Psoas muscle (tissue), 7 donors: ENCODE measurements at regions not wholly inside any gene's neighbourhood (a gene's known extent, or its start where the extent isn't known, plus 50 kb on each side); places are given as distances from the start of the nearest gene placed in this dataset.

Experiments used
- ATAC-seq, 4 donors: fragments of 200-7000 bp; cut with Tn5 transposase; one replicate each; pipeline ENCODE4 v1.9.1; 2020; ENCODE audit warnings: moderate library complexity in 3 of 4, mild to moderate bottlenecking in 2 of 4
- DNase-seq, 2 donors: peaks; one replicate each; pipeline ENCODE4 v3.0.0-alpha.2; 2020
- H3K27ac ChIP-seq: fragments of 200-600 bp; one replicate; pipeline ENCODE4 v1.8.0; 2022
- H3K27me3 ChIP-seq, 3 donors: fragments of 200-600 bp in 1 of 3; one replicate each; pipeline versions ENCODE4 v1.6.1 to v1.8.0; 2013 to 2022; ENCODE audit warnings: low read length in 2 of 3, mild to moderate bottlenecking in 2 of 3, moderate library complexity in 1 of 3; ENCODE audit not compliant: insufficient read depth in 3 of 3
- H3K36me3 ChIP-seq, 2 donors: fragments of 200-600 bp in 1 of 2; one replicate each; pipeline versions ENCODE4 v1.6.1 to v1.8.0; 2013 to 2022; ENCODE audit warnings: low read depth in 1 of 2, mild to moderate bottlenecking in 1 of 2, moderate library complexity in 1 of 2; ENCODE audit not compliant: insufficient read depth in 1 of 2
- H3K4me1 ChIP-seq: fragments of 200-600 bp; one replicate; pipeline ENCODE4 v1.8.0; 2022
- H3K4me3 ChIP-seq: fragments of 200-600 bp; one replicate; pipeline ENCODE4 v1.8.0; 2022; ENCODE audit warnings: mild to moderate bottlenecking
- H3K9me3 ChIP-seq: fragments of 200-600 bp; one replicate; pipeline ENCODE4 v1.8.0; 2022
- WGBS, 3 donors: extraction: QIAGEN DNeasy Blood & Tissue Kit; methylation state at CpG; one replicate each; pipeline versions ENCODE4 v1.1.6 to v1.1.7; 2013; 5-methylcytosine and 5-hydroxymethylcytosine counted together
- intact Hi-C, 2 donors: fragments of 100-400 bp; cut with DNase I; formaldehyde crosslinking; loops; one replicate each; pipeline versions ENCODE4 v1.11.0 to v1.14.2; 2022
- TF ChIP-seq, protein P1 (sequence below): fragments of 200-600 bp; IDR thresholded peaks from one replicate; pipeline ENCODE4 v1.8.0; 2022; ENCODE audit warnings: antibody characterized with exemption
- donor health status: healthy with polysubstance abuse.
- donor health status: DM: no; HTN: no; CAD: no; lungs with moderate emphysema.
- donor health status: Bipolar disorder and iron deficiency.
- donor health status: healthy.
- donor health status: DM: yes; HTN: yes; CAD: no.
- donor health status: DM: no; HTN: no; CAD: no.
- donor health status: DM: yes; HTN: yes; CAD: no.

DNA sequence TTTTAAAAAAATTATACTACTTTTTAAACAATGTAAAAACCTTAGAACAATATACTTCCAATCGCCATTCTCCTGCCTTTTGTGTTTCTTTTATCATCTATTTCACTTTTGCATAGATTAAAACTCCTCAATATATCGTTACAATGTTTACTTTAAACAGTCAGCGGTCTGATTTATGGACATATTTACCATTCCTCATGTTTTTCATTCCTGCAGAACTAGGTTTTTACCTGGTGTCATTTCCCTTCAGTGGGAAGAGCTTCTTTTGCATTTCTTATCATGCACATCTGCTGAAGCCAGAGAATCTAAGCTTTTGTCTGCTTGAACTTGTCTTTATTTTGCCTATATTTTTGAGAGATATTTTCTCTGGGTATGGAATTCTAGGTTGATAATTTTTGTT, 277.4 kb upstream of the PLXNA2 start:
- Histone ChIP-seq H3K27ac (no peak overlapping the region), H3K27me3 (no peaks in the 10 kb centered on the region), H3K36me3 (no peaks in the 10 kb centered on the region), H3K4me3 (no peak overlapping the region), H3K9me3 (no peaks in the 10 kb centered on the region), H3K4me1 (no peaks in the 10 kb centered on the region)
- no peak for ATAC-seq
- TF ChIP-seq, protein P1, sequence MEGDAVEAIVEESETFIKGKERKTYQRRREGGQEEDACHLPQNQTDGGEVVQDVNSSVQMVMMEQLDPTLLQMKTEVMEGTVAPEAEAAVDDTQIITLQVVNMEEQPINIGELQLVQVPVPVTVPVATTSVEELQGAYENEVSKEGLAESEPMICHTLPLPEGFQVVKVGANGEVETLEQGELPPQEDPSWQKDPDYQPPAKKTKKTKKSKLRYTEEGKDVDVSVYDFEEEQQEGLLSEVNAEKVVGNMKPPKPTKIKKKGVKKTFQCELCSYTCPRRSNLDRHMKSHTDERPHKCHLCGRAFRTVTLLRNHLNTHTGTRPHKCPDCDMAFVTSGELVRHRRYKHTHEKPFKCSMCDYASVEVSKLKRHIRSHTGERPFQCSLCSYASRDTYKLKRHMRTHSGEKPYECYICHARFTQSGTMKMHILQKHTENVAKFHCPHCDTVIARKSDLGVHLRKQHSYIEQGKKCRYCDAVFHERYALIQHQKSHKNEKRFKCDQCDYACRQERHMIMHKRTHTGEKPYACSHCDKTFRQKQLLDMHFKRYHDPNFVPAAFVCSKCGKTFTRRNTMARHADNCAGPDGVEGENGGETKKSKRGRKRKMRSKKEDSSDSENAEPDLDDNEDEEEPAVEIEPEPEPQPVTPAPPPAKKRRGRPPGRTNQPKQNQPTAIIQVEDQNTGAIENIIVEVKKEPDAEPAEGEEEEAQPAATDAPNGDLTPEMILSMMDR = no peak
- intact Hi-C loops = no loop called here
- WGBS, 3 donors = 83 to 89% (median 84%) methylated on average over 3 of the region's 3 CpGs
- no peak for DNase-seq

DNA sequence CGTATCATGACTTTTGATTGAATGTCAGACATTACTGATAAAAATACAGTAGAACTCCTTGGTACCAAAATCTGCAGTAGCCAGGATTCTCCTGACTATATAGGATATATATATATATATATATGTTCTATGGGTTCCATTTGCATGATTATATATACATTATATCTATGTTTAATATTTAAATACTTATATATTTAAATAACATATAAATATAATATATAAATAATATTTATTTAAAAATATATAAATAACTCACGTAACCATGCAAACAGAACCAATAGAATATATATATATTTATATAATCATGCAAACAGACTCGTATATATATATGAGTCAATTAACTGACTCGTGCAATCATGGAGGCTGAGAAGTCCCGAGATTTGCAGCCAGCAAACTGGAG, 278.8 kb upstream of the PLXNA2 start:
- H3K36me3 ChIP-seq = no peaks in the 10 kb centered on the region
- intact Hi-C loops = no loop called here
- no peaks in the 10 kb centered on the region for H3K9me3 ChIP-seq
- WGBS, 3 donors = 94 to 96% (median 94%) methylated on average over 5 of the region's 5 CpGs
- H3K27ac ChIP-seq = no peak overlapping the region
- no peaks in the 10 kb centered on the region for H3K27me3 ChIP-seq
- ATAC-seq = no peak
- H3K4me3 ChIP-seq = no peak overlapping the region
- H3K4me1 ChIP-seq = no peaks in the 10 kb centered on the region
- no peak for DNase-seq
- TF ChIP-seq, protein P1 = no peak

DNA sequence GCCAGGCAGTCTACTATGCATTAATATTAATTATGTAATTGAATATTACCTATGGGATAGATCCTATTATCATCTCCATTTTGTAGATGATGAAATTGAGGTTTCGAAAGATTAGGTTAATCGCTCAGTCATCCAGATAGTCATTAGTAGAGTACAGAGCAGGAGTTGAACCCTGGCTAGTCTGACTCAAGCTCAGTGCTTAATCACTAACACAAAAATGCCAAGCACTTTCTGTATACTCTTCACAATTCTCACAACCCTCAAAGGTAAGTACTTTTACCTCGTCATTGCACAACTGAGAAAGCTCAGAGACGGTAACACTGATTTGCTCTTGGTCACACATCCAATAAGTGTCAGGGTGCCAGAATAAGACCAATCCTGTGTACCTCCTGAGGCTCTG, 280.2 kb upstream of the PLXNA2 start:
- no peaks in the 10 kb centered on the region for H3K27me3 ChIP-seq
- DNase-seq (no peak), ATAC-seq (no peak)
- WGBS, 3 donors = 78 to 87% (median 78%) methylated on average over 4 of the region's 4 CpGs
- H3K27ac ChIP-seq = no peak overlapping the region
- H3K36me3 ChIP-seq = no peaks in the 10 kb centered on the region
- TF ChIP-seq, protein P1 = no peak
- intact Hi-C loops = no loop called here
- no peaks in the 10 kb centered on the region for H3K4me1 ChIP-seq
- no peaks in the 10 kb centered on the region for H3K9me3 ChIP-seq
- H3K4me3 ChIP-seq = no peak overlapping the region

DNA sequence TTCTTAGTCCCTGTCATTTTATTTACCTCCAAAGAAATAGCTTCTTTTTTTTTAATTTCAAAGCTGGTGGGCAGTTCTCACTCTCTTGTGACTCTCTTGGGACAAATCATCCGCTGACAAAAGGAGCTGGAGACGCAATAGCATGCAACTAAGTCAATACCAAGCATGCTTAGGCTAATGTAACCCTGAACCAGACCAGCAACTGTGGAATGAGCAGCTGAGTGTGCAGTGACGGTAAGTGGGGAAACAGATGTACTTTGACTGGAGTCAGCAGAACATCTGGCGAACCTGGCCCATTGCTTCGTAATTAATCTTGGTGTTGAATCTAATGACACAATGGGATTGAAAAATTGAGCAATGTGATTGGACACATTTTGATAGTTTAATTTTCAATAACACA, 280.7 kb upstream of the PLXNA2 start:
- no peaks in the 10 kb centered on the region for H3K27me3 ChIP-seq
- TF ChIP-seq, protein P1 = no peak
- H3K27ac ChIP-seq = no peak overlapping the region
- 40 to 44% (median 42%) methylated on average over 5 of the region's 5 CpGs for WGBS, 3 donors
- H3K36me3 ChIP-seq = no peaks in the 10 kb centered on the region
- H3K9me3 ChIP-seq = no peaks in the 10 kb centered on the region
- intact Hi-C loops = no loop called here
- ATAC-seq (no peak), DNase-seq (no peak)
- H3K4me3 ChIP-seq = no peak overlapping the region
- no peaks in the 10 kb centered on the region for H3K4me1 ChIP-seq

DNA sequence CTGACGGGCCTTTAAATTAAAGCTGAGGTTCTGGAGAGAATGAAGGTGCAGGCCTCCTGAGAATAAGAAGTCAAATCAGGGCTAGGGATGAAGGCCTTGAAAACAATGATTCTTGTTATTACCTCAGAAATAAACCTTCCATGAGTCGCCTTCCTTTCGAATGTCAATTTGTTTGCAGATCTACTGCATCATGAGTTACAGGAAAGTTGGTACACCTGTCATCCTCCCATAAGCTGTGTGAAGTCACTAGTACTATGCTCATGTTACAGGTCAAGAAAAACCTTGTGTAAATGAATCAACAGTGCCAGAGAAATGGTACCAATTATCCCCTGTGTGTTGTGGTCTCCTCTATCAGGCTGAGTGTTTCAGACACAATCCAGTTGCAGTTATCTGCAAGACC, 281.2 kb upstream of the PLXNA2 start:
- no peaks in the 10 kb centered on the region for H3K4me1 ChIP-seq
- WGBS, 3 donors = 36 to 45% (median 39%) methylated on average over 3 of the region's 3 CpGs
- ATAC-seq = no peak

More for the DNA sequence above, 281.2 kb upstream of the PLXNA2 start:
- Histone ChIP-seq H3K4me3 (no peak overlapping the region), H3K36me3 (no peaks in the 10 kb centered on the region), H3K27me3 (no peaks in the 10 kb centered on the region), H3K27ac (no peak overlapping the region), H3K9me3 (no peaks in the 10 kb centered on the region)
- TF ChIP-seq, protein P1 = no peak
- no peak for DNase-seq
- intact Hi-C loops = no loop called here
